ENCODE measurements at regions not wholly inside any gene's neighbourhood (a gene's known extent, or its start where the extent isn't known, plus 50 kb on each side); places are given as distances from the start of the nearest gene placed in this dataset.

DNA sequence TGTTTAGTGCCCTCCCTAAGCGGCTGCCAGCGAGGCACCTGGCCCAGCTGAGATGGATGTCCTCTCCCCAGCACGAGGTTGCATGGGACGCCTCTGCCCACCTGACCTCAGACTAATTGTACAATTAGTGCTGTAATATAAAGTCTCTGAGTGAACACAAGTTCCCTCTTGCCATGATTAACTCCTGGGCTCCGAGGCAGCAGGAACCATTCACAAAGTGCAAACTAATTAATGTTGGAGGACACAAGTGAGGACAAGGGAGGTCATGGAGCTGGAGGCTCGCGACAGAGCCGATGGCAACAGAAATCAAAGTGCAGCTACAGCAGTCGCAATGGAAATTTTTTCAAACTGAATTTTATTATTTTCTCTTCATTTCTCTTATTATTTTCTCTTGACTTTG is 156.6 kb upstream of the ADARB2 start:
- intact Hi-C loops (cut with micrococcal nuclease; ENCODE audit: unreplicated experiment): no loop called here
- Histone ChIP-seq H3K4me3 (ENCODE audit: low read depth, low read length, poor library complexity, severe bottlenecking) (no peak overlapping the region), H3K27ac (ENCODE audit: low read depth, low read length, poor library complexity, severe bottlenecking) (no peak overlapping the region), H3K79me2 (ENCODE audit: insufficient read depth, low read depth, low read length) (no peaks in the 10 kb centered on the region), H3K36me3 (ENCODE audit: insufficient read depth, low read length) (no peaks in the 10 kb centered on the region), H4K20me1 (ENCODE audit: insufficient read depth, low read length) (no peaks in the 10 kb centered on the region), H2AFZ (ENCODE audit: low read length) (no peak overlapping the region), H3K4me2 (ENCODE audit: low read length) (no peak overlapping the region), H3K9me2 (ENCODE audit: insufficient read depth, low read length) (no peaks in the 10 kb centered on the region), H3K4me1 (ENCODE audit: insufficient read depth, low read length, poor library complexity, severe bottlenecking) (no peaks in the 10 kb centered on the region), H3K9me3 (ENCODE audit: low read length) (no peaks in the 10 kb centered on the region)
- no peak for TF ChIP-seq EZH2phosphoT487 (IDR thresholded peaks at IDR 0.05; ENCODE audit: borderline replicate concordance, low read depth, low read length)
- no peak for TF ChIP-seq CTCF (conservative IDR thresholded peaks at IDR 0.05; ENCODE audit: low read length)
- ChIA-PET POLR2A (no interaction called here), CTCF (ENCODE audit: unreplicated experiment) (no interaction called here)
- DNase-seq (ENCODE audit: low spot score): no peak
- no TSS peak for BruUV-seq (replicated peaks)

- H4K20me1 ChIP-seq (ENCODE audit: insufficient read depth, low read length): no peaks in the 10 kb centered on the region
- peaks cover 6% of the 10 kb centered on the region; the same call in 1 of the 2 replicates for H3K9me3 ChIP-seq (ENCODE audit: low read length)
- TF ChIP-seq CTCF (conservative IDR thresholded peaks at IDR 0.05; ENCODE audit: low read length) (no peak), EZH2phosphoT487 (IDR thresholded peaks at IDR 0.05; ENCODE audit: borderline replicate concordance, low read depth, low read length) (no peak)
- intact Hi-C loops (cut with micrococcal nuclease; ENCODE audit: unreplicated experiment): no loop called here
- ChIA-PET CTCF (ENCODE audit: unreplicated experiment) (no interaction called here), POLR2A (no interaction called here)
- H3K4me3 ChIP-seq (ENCODE audit: low read depth, low read length, poor library complexity, severe bottlenecking): no peak overlapping the region
- no TSS peak for BruUV-seq (replicated peaks)
- H3K9me2 ChIP-seq (ENCODE audit: insufficient read depth, low read length): no peaks in the 10 kb centered on the region
- H3K4me2 ChIP-seq (ENCODE audit: low read length): no peak overlapping the region
- H3K27ac ChIP-seq (ENCODE audit: low read depth, low read length, poor library complexity, severe bottlenecking): no peak overlapping the region
- no peaks in the 10 kb centered on the region for H3K36me3 ChIP-seq (ENCODE audit: insufficient read depth, low read length)
- DNase-seq (ENCODE audit: low spot score): no peak
- H2AFZ ChIP-seq (ENCODE audit: low read length): no peak overlapping the region
- H3K79me2 ChIP-seq (ENCODE audit: insufficient read depth, low read depth, low read length): no peaks in the 10 kb centered on the region
- H3K4me1 ChIP-seq (ENCODE audit: insufficient read depth, low read length, poor library complexity, severe bottlenecking): no peaks in the 10 kb centered on the region
Observed at GRCh38 chr10:1886039-1886438, 148.7 kb upstream of the ADARB2 start.

DNA sequence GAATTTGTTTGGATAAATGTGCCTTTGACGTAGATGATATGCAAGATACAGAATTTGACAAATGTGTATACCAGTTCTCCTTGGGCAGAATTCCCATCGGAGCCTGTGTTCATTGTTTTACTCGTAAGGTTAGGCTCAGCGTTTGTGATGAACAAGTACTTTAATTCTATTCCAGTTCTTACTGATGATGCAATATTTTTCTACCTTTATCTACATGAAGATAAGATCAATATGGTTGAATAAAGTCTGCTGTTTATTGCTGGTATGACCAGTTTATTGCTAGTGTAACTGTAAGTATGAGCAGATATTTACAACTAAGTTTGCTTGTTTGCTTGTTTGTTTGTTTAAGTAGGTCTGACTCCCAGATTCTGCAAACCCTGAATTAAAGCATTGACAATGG is 145.4 kb upstream of the ADARB2 start:
- Histone ChIP-seq H3K27ac (ENCODE audit: low read depth, low read length, poor library complexity, severe bottlenecking) (no peak overlapping the region), H3K36me3 (ENCODE audit: insufficient read depth, low read length) (no peaks in the 10 kb centered on the region), H4K20me1 (ENCODE audit: insufficient read depth, low read length) (no peaks in the 10 kb centered on the region), H3K4me2 (ENCODE audit: low read length) (no peak overlapping the region), H3K9me3 (ENCODE audit: low read length) (peaks cover 6% of the 10 kb centered on the region; the same call in 1 of the 2 replicates), H2AFZ (ENCODE audit: low read length) (no peak overlapping the region), H3K9me2 (ENCODE audit: insufficient read depth, low read length) (no peaks in the 10 kb centered on the region), H3K4me3 (ENCODE audit: low read depth, low read length, poor library complexity, severe bottlenecking) (no peak overlapping the region), H3K4me1 (ENCODE audit: insufficient read depth, low read length, poor library complexity, severe bottlenecking) (no peaks in the 10 kb centered on the region), H3K79me2 (ENCODE audit: insufficient read depth, low read depth, low read length) (no peaks in the 10 kb centered on the region)
- POLR2A ChIA-PET: no interaction called here
- BruUV-seq (replicated peaks): no TSS peak
- DNase-seq (ENCODE audit: low spot score): no peak
- CTCF ChIA-PET (ENCODE audit: unreplicated experiment): no interaction called here
- TF ChIP-seq CTCF (conservative IDR thresholded peaks at IDR 0.05; ENCODE audit: low read length): no peak
- TF ChIP-seq EZH2phosphoT487 (IDR thresholded peaks at IDR 0.05; ENCODE audit: borderline replicate concordance, low read depth, low read length): no peak
- intact Hi-C loops (cut with micrococcal nuclease; ENCODE audit: unreplicated experiment): no loop called here
